Stomach (tissue), 8 donors: ENCODE measurements at regions not wholly inside any gene's neighbourhood (a gene's known extent, or its start where the extent isn't known, plus 50 kb on each side); places are given as distances from the start of the nearest gene placed in this dataset.

Experiments
- DNase-seq, 2 donors: peaks; one replicate each; pipeline versions ENCODE4 v3.0.0 to v3.0.0-alpha.2; 2013 to 2019
- H3K27ac ChIP-seq, 5 donors: fragments of 200-600 bp in 4 of 5; sonication (generic) in 4 of 5; one replicate each; pipeline ENCODE4 v1.5.1; 2013 to 2019; ENCODE audit warnings: mild to moderate bottlenecking in 1 of 5, moderate library complexity in 1 of 5
- H3K27me3 ChIP-seq, 3 donors: fragments of 200-600 bp; sonication (generic); one replicate each; pipeline ENCODE4 v1.5.1; 2017 to 2019; ENCODE audit warnings: mixed run types in 1 of 3
- H3K36me3 ChIP-seq, 4 donors: fragments of 200-600 bp; sonication (generic); 1 replicate in 3 of 4; 2 replicates in 1 of 4; pipeline ENCODE4 v1.5.1; 2016 to 2019
- H3K4me1 ChIP-seq, 4 donors: fragments of 200-600 bp; sonication (generic); one replicate each; pipeline ENCODE4 v1.5.1; 2016 to 2019
- H3K4me3 ChIP-seq, 4 donors: fragments of 200-600 bp; sonication (generic) in 3 of 4; one replicate each; pipeline ENCODE4 v1.5.1; 2016 to 2019; ENCODE audit warnings: mild to moderate bottlenecking in 1 of 4
- H3K9me3 ChIP-seq, 4 donors: fragments of 200-600 bp; sonication (generic); one replicate each; pipeline ENCODE4 v1.5.1; 2016 to 2019
- CTCF ChIP-seq, 7 experiments: fragments of 450-650 bp in 4 of 7; fragments of 200-600 bp in 3 of 7; sonication (generic) in 3 of 7; IDR thresholded peaks; one replicate each; pipeline ENCODE4 v1.5.1; 2016 to 2019; ENCODE audit warnings: antibody characterized with exemption in 7 of 7, control low read depth in 2 of 7, mild to moderate bottlenecking in 1 of 7
- EP300 ChIP-seq: sonication (generic); formaldehyde crosslinking; IDR thresholded peaks from one replicate; pipeline ENCODE4 v1.6.1; 2017; ENCODE audit warnings: antibody characterized with exemption
- POLR2A ChIP-seq, 4 donors: fragments of 450-650 bp; IDR thresholded peaks; one replicate each; pipeline ENCODE4 v1.6.1; 2016; ENCODE audit warnings: antibody characterized with exemption in 4 of 4, control low read depth in 2 of 4, mild to moderate bottlenecking in 1 of 4, moderate library complexity in 1 of 4
- POLR2AphosphoS5 ChIP-seq, 3 donors: sonication (generic); formaldehyde crosslinking; IDR thresholded peaks; one replicate each; pipeline ENCODE4 v1.6.1; 2016; ENCODE audit warnings: antibody characterized with exemption in 3 of 3
- WGBS, 5 donors: extraction: QIAGEN DNeasy Blood & Tissue Kit in 3 of 5; methylation state at CpG; one replicate each; pipeline versions ENCODE4 v1.1.5 to v1.1.7; 2013 to 2018; 5-methylcytosine and 5-hydroxymethylcytosine counted together
- intact Hi-C: fragments of 100-400 bp; cut with DNase I; formaldehyde crosslinking; loops from one replicate; pipeline ENCODE4 v1.15.1; 2023; ENCODE audit warnings: low total_unique reads
- donor health status: healthy with polysubstance abuse.
- donor health status: Bipolar disorder and iron deficiency.
- donor health status: healthy.

- no peak overlapping the region for H3K4me3 ChIP-seq
- TF ChIP-seq CTCF (IDR thresholded peaks at IDR 0.05) = no peak
- TF ChIP-seq EP300 = no peak
- TF ChIP-seq POLR2A (IDR thresholded peaks at IDR 0.05) = no peak
- TF ChIP-seq POLR2AphosphoS5 (IDR thresholded peaks at IDR 0.05) = no peak
- 71 to 90% (median 83%) methylated on average over 2 of the region's 2 CpGs for WGBS, 5 donors
- H3K36me3 ChIP-seq = no peaks in the 10 kb centered on the region
- peak overlapping the region in 2 of 5 donors; percentile 70 to 81 for H3K27ac ChIP-seq
- no peak for DNase-seq
- H3K27me3 ChIP-seq = no peaks in the 10 kb centered on the region
- H3K4me1 ChIP-seq = peaks cover 0 to 11% (median 6%) of the 10 kb centered on the region in 4 donors
- intact Hi-C loops = no loop called here
- peaks cover 0 to 8% (median 4%) of the 10 kb centered on the region in 4 donors for H3K9me3 ChIP-seq
These were observed 150.9 kb upstream of the SVIL start for GRCh38 chr10:29785701-29786100.

- TF ChIP-seq POLR2AphosphoS5 (IDR thresholded peaks at IDR 0.05) (peak; percentile 59 to 94 (median 93)), CTCF (IDR thresholded peaks at IDR 0.05) (no peak), EP300 (peak; percentile 85)
- DNase-seq = peak; percentile 41 to 86
- intact Hi-C loops = no loop called here
- no peaks in the 10 kb centered on the region for H3K36me3 ChIP-seq
- peak overlapping the region in 4 of 5 donors; percentile 59 to 81 (median 68) for H3K27ac ChIP-seq
- 22 to 41% (median 27%) methylated on average over 7 of the region's 7 CpGs for WGBS, 5 donors
- no peaks in the 10 kb centered on the region for H3K27me3 ChIP-seq
- H3K9me3 ChIP-seq = peaks cover 0 to 8% (median 4%) of the 10 kb centered on the region in 4 donors
- peaks cover 0 to 11% (median 6%) of the 10 kb centered on the region in 4 donors for H3K4me1 ChIP-seq
- no peak overlapping the region for H3K4me3 ChIP-seq
These were observed 149.5 kb upstream of the SVIL start for GRCh38 chr10:29784175-29784773.

- intact Hi-C loops = no loop called here
- peak overlapping the region in 4 of 5 donors; percentile 52 to 81 (median 68) for H3K27ac ChIP-seq
- no peak for TF ChIP-seq EP300
- no peak for TF ChIP-seq POLR2A (IDR thresholded peaks at IDR 0.05)
- TF ChIP-seq CTCF (IDR thresholded peaks at IDR 0.05) = no peak
- no peak for TF ChIP-seq POLR2AphosphoS5 (IDR thresholded peaks at IDR 0.05)
- H3K4me1 ChIP-seq = peaks cover 0 to 11% (median 6%) of the 10 kb centered on the region in 4 donors
- no peaks in the 10 kb centered on the region for H3K36me3 ChIP-seq
- no peaks in the 10 kb centered on the region for H3K27me3 ChIP-seq
- peaks cover 0 to 6% (median 2%) of the 10 kb centered on the region in 4 donors for H3K9me3 ChIP-seq
- WGBS, 5 donors = 57 to 83% (median 76%) methylated on average over 3 of the region's 3 CpGs
- H3K4me3 ChIP-seq = no peak overlapping the region
- DNase-seq = no peak
These were observed 148.6 kb upstream of the SVIL start for GRCh38 chr10:29783201-29783947.

GRCh38 chr10:29780639-29781038, 145.9 kb upstream of the SVIL start:
- DNase-seq = no peak
- Histone ChIP-seq H3K4me3 (no peak overlapping the region), H3K27me3 (no peaks in the 10 kb centered on the region), H3K27ac (peak overlapping the region in 2 of 5 donors; percentile 15 to 31), H3K36me3 (no peaks in the 10 kb centered on the region), H3K4me1 (peaks cover 0 to 11% (median 6%) of the 10 kb centered on the region in 4 donors), H3K9me3 (no peaks in the 10 kb centered on the region)
- 72 to 89% (median 84%) methylated on average over 3 of the region's 3 CpGs for WGBS, 5 donors
- intact Hi-C loops = no loop called here
- no peak for TF ChIP-seq POLR2AphosphoS5 (IDR thresholded peaks at IDR 0.05)
- no peak for TF ChIP-seq CTCF (IDR thresholded peaks at IDR 0.05)
- TF ChIP-seq EP300 = no peak
- TF ChIP-seq POLR2A (IDR thresholded peaks at IDR 0.05) = no peak
